SJSA1 (cell line): ENCODE measurements at regions not wholly inside any gene's neighbourhood (a gene's known extent, or its start where the extent isn't known, plus 50 kb on each side); places are given as distances from the start of the nearest gene placed in this dataset.

Source experiments
- DNase-seq, 2 experiments: peaks; one replicate each; pipeline ENCODE4 v3.0.0-alpha.2; 2015 to 2020; ENCODE audit warnings: low spot score in 2 of 2, low read depth in 1 of 2
- H3K27ac ChIP-seq: fragments of 250-450 bp; sonication (Bioruptor Pico); 2 replicates; pipeline ENCODE4 v1.5.1; 2020; ENCODE audit warnings: mild to moderate bottlenecking, moderate library complexity
- H3K27me3 ChIP-seq: fragments of 250-450 bp; sonication (Bioruptor Pico); replicated peaks from 2 replicates; pipeline ENCODE4 v1.5.1; 2020; ENCODE audit warnings: mild to moderate bottlenecking, moderate library complexity
- H3K36me3 ChIP-seq: fragments of 250-450 bp; sonication (Bioruptor Pico); 2 replicates; pipeline ENCODE4 v1.5.1; 2020; ENCODE audit warnings: mild to moderate bottlenecking
- H3K4me1 ChIP-seq: fragments of 250-450 bp; sonication (Bioruptor Pico); replicated peaks from 2 replicates; pipeline ENCODE4 v1.6.1; 2021; ENCODE audit warnings: mild to moderate bottlenecking
- H3K4me3 ChIP-seq: fragments of 250-450 bp; sonication (Bioruptor Pico); 2 replicates; pipeline ENCODE4 v1.5.1; 2020; ENCODE audit warnings: mild to moderate bottlenecking
- H3K9me3 ChIP-seq: fragments of 250-450 bp; sonication (Bioruptor Pico); replicated peaks from 2 replicates; pipeline ENCODE4 v1.5.1; 2020; ENCODE audit warnings: mild to moderate bottlenecking

GRCh38 chr4:159460371-159460770, 357.5 kb downstream of the RAPGEF2 start:
- Histone ChIP-seq H3K36me3 (no peaks in the 10 kb centered on the region), H3K27ac (no peak overlapping the region), H3K4me1 (no peaks in the 10 kb centered on the region; the same call in 1 of the 2 replicates), H3K27me3 (no peaks in the 10 kb centered on the region), H3K4me3 (no peak overlapping the region), H3K9me3 (no peaks in the 10 kb centered on the region; the same call in none of the 2 replicates)
- DNase-seq: no peak

- Histone ChIP-seq H3K4me3 (no peak overlapping the region), H3K9me3 (no peaks in the 10 kb centered on the region; the same call in none of the 2 replicates), H3K36me3 (no peaks in the 10 kb centered on the region), H3K4me1 (no peaks in the 10 kb centered on the region; the same call in 1 of the 2 replicates), H3K27ac (no peak overlapping the region), H3K27me3 (no peaks in the 10 kb centered on the region)
- DNase-seq: no peak
Observed at GRCh38 chr4:159463235-159463634, 360.4 kb downstream of the RAPGEF2 start.

GRCh38 chr4:159464302-159464701, 361.4 kb downstream of the RAPGEF2 start:
- Histone ChIP-seq H3K27ac (no peak overlapping the region), H3K4me3 (no peak overlapping the region), H3K9me3 (no peaks in the 10 kb centered on the region; the same call in none of the 2 replicates), H3K4me1 (no peaks in the 10 kb centered on the region; the same call in 1 of the 2 replicates), H3K27me3 (no peaks in the 10 kb centered on the region), H3K36me3 (no peaks in the 10 kb centered on the region)
- DNase-seq: no peak

GRCh38 chr4:159476886-159477285, 374.0 kb downstream of the RAPGEF2 start:
- Histone ChIP-seq H3K27me3 (no peaks in the 10 kb centered on the region), H3K4me1 (no peaks in the 10 kb centered on the region), H3K9me3 (no peaks in the 10 kb centered on the region), H3K27ac (no peak overlapping the region), H3K4me3 (no peak overlapping the region), H3K36me3 (no peaks in the 10 kb centered on the region)
- no peak for DNase-seq

DNA sequence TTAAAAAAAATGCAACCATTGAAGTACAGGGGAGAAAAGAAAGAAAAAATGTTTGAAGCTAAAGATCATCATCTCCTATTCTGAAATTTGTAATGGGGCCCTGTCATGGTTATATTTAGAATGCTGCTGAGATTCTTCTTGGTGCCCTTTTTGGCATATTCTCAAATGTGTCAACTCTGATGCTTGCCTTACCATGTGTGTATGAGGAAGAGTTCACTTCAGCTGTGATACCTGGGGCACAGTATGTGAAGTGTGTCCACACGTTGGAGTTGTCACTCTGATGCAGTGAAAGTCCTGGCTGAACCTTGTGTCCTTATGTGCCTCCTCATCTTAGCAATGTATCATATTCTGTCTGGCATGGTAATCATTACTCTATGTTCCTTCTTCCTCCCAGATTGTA, 377.9 kb downstream of the RAPGEF2 start:
- H3K27me3 ChIP-seq: peaks cover 7% of the 10 kb centered on the region
- H3K4me3 ChIP-seq: no peak overlapping the region
- DNase-seq: no peak
- H3K9me3 ChIP-seq: no peaks in the 10 kb centered on the region
- H3K4me1 ChIP-seq: no peaks in the 10 kb centered on the region
- no peaks in the 10 kb centered on the region for H3K36me3 ChIP-seq
- no peak overlapping the region for H3K27ac ChIP-seq

DNA sequence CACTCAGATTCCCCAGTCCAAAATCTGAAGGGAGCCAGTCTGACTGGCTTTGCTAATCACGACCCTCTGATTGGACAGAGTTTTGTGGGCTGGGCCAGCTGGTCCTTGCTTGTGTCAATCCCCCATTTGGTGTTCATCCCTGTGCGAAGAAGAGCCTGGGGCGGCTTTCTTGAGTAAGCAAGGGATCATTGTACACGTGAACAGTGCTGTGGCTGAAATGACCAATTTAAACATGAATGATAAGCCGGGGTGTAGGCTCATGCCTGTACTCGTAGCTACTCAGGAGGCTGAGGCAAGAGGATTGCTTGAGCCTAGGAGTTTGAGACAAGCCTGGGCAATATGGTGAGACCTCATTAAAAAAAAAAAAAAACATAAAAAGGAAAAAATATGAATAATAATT, 379.1 kb downstream of the RAPGEF2 start:
- peaks cover 8% of the 10 kb centered on the region for H3K27me3 ChIP-seq
- H3K36me3 ChIP-seq: no peaks in the 10 kb centered on the region
- no peaks in the 10 kb centered on the region; the same call in 1 of the 2 replicates for H3K4me1 ChIP-seq
- H3K9me3 ChIP-seq: no peaks in the 10 kb centered on the region
- H3K4me3 ChIP-seq: no peak overlapping the region
- no peak overlapping the region for H3K27ac ChIP-seq
- no peak for DNase-seq

- H3K27ac ChIP-seq: no peak overlapping the region
- H3K36me3 ChIP-seq: no peaks in the 10 kb centered on the region
- H3K9me3 ChIP-seq: no peaks in the 10 kb centered on the region
- no peak overlapping the region for H3K4me3 ChIP-seq
- no peak for DNase-seq
- H3K4me1 ChIP-seq: no peaks in the 10 kb centered on the region; the same call in 1 of the 2 replicates
- H3K27me3 ChIP-seq: peaks cover 10% of the 10 kb centered on the region
Observed at GRCh38 chr4:159483110-159483781, 380.4 kb downstream of the RAPGEF2 start.

DNA sequence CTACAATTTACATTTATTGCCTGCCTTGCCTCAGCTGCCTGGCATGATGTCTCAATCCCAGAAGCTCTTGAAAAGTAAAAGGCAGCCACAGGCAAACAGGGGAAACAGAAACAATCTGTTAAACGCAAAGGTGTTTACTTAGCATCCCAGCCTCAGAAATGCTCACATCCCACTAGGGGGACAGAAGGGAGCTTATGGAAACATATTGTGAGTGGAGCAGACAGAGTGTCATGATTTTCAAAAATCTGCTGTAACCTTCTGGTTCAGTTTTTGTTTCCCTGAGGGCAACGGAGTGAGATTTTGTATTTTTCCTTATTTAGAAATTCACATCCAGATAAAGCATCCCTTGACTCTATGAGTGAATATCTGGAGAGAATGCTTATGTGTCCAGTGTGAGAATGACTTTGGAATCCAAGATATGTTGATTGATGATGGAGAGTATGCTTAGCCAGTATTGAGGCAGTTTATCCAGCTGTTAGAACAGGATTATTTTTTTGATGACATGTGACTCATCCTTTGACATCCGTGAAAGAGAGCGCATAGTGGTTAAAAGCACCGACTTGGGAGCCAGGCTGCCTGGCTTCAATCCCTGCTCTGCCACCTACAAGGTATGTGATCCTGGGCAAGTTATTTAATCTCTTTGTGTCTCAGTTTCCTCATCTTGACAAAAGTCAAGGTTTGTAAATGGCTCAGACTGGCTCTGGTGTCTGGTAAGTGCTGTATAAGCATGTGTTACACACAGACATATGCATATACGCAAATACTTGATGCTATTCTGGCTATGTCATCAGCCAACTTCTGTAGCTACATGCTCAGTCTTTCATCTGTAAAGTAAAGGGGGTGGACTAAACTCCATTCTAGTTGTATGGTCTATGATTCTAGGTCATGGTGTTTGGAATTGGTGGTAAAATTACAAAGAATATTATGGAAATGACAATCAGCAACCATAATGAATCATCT, 381.2 kb downstream of the RAPGEF2 start:
- no peak for DNase-seq
- Histone ChIP-seq H3K4me3 (no peak overlapping the region), H3K4me1 (no peaks in the 10 kb centered on the region; the same call in 1 of the 2 replicates), H3K9me3 (no peaks in the 10 kb centered on the region), H3K36me3 (no peaks in the 10 kb centered on the region), H3K27ac (no peak overlapping the region), H3K27me3 (peaks cover 16% of the 10 kb centered on the region)

DNA sequence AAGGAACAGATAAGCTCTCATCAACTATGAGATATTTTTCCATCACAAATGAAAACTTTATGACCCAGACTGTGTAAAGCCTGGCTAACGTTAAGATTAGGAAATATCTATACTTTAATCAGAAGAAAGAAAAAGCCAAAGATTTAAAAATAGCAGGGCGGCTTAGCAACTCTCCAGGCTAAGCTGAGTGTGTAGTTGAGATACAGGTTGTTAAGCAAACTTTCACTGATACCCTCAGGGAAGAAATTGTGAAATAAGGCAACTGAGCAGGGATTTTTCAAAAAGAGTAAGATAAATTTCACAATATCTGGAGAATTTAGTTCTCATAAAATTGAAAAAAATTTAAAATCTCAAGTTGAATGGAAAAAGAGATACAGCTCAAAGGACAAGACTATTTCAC, 382.0 kb downstream of the RAPGEF2 start:
- Histone ChIP-seq H3K9me3 (no peaks in the 10 kb centered on the region), H3K4me1 (no peaks in the 10 kb centered on the region; the same call in 1 of the 2 replicates), H3K27ac (no peak overlapping the region), H3K36me3 (no peaks in the 10 kb centered on the region), H3K27me3 (peaks cover 20% of the 10 kb centered on the region), H3K4me3 (no peak overlapping the region)
- DNase-seq: no peak

DNA sequence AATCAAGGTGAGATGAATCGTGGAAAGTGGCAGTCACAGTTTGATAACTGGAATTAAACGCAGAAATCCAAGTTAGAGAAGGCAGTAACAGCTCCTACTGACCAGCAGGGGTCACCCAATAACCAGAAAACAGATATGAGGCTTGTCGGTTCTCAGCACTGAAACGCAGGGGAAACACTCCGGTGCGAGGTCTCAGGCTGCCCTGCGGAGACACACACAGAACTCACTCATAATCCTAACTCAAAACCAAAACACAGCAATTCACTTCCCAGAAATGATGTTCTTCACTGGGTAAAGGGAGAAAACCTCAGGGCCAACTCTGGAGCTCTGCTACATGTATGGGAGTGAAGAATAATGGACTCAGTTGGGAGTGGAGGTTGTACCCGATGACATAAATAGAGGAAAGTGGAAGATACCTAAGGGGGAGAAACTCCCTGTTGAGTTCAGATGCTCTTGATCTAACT, 384.4 kb downstream of the RAPGEF2 start:
- Histone ChIP-seq H3K27me3 (peaks cover 20% of the 10 kb centered on the region), H3K4me3 (no peak overlapping the region), H3K36me3 (no peaks in the 10 kb centered on the region), H3K27ac (no peak overlapping the region), H3K4me1 (no peaks in the 10 kb centered on the region; the same call in 1 of the 2 replicates), H3K9me3 (no peaks in the 10 kb centered on the region)
- peak in 1 of 2 experiments; percentile 48 for DNase-seq

DNA sequence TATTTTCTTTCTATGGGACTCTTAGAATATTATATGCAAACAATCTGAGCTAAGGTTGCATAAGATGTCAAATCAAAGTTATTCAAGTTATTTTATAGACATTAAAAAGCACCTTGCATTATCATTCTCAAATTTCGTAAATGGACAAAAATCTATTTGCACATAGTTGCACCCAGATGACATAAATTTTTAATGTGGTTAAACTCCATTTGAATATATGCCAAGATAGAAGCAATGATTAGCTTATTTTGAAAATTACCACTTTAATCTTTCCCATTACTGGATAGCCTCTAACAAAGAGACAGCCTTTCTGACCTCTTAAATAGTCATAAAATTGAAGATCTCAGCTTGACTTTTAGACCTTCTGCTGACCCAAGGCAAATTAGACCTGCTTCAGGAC, 386.8 kb downstream of the RAPGEF2 start:
- no peak overlapping the region for H3K4me3 ChIP-seq
- DNase-seq: no peak
- peaks cover 15% of the 10 kb centered on the region for H3K27me3 ChIP-seq
- no peaks in the 10 kb centered on the region for H3K36me3 ChIP-seq
- no peak overlapping the region for H3K27ac ChIP-seq
- H3K4me1 ChIP-seq: no peaks in the 10 kb centered on the region; the same call in 1 of the 2 replicates
- no peaks in the 10 kb centered on the region for H3K9me3 ChIP-seq

DNA sequence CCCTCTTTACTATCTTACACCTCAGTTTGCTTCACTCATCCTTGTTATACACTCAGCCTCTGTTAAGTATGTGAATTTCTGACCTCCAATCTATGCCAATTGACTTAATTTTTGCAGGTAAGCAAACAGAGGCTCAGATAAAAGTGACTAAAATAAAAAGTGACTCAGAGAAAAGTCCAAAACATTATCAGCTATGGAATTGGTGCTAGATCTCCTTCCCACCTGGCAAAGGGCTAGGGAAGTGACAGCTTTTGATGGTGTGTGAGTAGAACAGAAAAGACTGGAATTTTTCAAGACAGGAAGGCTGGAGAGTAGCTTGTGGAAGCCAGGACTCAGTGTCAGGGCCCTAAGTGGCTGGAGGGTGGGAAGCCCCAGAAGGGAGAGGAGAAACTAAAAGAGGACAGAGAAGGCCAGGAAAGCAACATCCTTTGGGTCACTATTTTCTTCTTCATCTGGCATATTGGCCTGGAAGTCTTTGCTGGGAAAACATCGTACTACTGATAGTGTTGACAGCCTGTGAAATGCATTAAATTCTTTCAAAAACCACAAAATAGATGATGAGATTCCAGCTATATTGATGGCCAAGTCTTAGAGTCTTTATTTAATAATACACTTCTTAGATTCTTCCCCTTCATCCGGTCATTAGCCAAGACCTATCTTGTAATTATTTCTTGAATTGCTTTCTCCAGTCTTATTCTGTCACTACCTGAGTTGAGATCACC, 392.8 kb downstream of the RAPGEF2 start:
- Histone ChIP-seq H3K4me1 (no peaks in the 10 kb centered on the region), H3K4me3 (no peak overlapping the region), H3K36me3 (no peaks in the 10 kb centered on the region), H3K27me3 (peaks cover 6% of the 10 kb centered on the region), H3K9me3 (no peaks in the 10 kb centered on the region), H3K27ac (no peak overlapping the region)
- DNase-seq: no peak

- no peaks in the 10 kb centered on the region for H3K36me3 ChIP-seq
- DNase-seq: no peak
- no peaks in the 10 kb centered on the region for H3K9me3 ChIP-seq
- H3K4me3 ChIP-seq: no peak overlapping the region
- peaks cover 6% of the 10 kb centered on the region for H3K27me3 ChIP-seq
- H3K27ac ChIP-seq: no peak overlapping the region
- no peaks in the 10 kb centered on the region for H3K4me1 ChIP-seq
Observed at GRCh38 chr4:159496248-159496647, 393.4 kb downstream of the RAPGEF2 start.
